TTC549 (cell line): ENCODE measurements at regions not wholly inside any gene's neighbourhood (a gene's known extent, or its start where the extent isn't known, plus 50 kb on each side); places are given as distances from the start of the nearest gene placed in this dataset.

ENCODE experiments used
- FAIRE-seq: peaks from 2 replicates; lab custom pipeline; 2012; peaks lifted over from hg19 to GRCh38; lab: Jason Lieb, UNC

DNA sequence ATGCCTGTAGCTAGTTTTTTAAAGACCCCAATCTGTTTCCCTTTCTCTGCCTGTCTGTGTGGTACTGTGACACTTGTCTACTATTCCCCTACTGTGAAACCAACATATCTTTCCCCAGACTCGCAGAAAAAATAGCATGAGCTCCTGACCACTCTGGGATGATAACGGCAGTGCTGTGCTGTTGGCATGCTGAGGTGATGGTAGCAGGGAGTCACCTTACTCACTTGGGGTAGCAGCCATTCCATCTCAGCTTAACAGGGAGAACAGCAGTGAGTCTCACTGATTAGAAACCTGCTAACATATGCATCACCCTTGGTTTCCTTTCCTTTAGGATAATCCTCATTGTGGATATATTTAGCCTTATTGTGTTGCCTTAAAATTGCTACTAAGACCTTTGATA lies 469.6 kb upstream of the FZD8 start:
- no peak for FAIRE-seq

DNA sequence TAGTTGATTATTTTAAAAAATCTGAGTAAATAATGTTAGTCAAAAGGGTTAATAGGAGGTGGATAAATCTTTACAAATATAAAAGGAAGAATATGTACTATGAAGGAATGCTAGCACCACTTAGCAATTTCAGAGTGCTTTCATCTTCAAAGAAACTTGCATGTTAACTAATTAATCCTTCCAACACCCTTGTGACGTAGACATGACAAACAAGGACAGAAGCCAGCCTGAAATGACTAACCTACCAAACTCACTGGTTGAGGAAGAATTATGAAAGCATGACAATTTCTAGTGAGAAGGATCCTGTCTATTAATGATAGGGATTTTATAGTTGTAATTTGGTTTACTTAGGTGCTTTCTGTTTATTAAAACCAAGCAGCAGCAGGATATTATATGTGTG lies 468.0 kb upstream of the FZD8 start:
- no peak for FAIRE-seq

DNA sequence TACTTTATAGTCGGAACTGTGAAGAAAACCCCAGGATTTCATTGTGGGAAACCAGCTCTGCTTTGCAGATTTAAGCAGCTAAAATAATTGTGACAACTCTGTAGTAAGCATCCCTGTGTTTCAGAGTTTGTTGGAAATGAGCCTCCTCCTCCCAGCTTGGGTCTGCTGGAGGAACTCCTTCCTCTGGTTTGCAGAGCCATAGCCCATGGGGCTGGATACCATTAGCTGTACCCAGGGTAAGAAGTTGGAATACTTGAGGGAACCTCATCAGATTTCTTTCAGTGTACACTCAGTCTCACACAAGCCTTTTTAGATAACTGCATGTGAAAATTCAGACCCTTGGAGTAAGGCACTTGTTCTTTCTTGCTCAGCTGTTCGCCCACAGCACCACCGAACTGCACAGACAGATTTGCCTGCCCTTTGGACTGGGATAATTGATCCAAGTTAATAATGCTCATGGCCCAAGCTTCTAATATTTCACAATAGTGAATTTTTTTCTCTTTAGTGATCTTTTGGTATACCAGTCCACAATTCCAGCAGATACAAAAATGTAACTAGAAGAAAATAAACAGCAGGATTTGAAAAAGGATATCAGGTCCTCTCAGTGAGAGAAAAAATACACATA lies 467.4 kb upstream of the FZD8 start:
- FAIRE-seq = no peak

DNA sequence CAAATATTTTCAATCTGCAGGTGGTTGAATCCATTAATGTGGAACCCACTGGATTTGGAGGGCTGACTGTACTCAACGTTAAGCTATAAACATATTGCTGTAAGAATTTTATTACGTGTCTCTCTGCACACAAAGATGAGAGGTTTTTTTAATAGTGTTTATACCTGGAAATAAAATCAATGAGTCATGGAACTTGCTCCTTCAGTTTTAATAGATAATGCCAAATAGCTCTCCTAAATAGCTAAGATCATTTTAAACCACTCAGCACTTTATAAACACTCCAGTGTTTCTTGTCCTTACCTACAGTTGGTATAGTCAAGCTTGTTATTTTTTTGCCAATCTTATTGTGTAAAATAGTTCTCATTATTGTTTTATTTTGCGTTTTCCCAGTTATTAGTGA lies 455.6 kb upstream of the FZD8 start:
- FAIRE-seq = no peak

DNA sequence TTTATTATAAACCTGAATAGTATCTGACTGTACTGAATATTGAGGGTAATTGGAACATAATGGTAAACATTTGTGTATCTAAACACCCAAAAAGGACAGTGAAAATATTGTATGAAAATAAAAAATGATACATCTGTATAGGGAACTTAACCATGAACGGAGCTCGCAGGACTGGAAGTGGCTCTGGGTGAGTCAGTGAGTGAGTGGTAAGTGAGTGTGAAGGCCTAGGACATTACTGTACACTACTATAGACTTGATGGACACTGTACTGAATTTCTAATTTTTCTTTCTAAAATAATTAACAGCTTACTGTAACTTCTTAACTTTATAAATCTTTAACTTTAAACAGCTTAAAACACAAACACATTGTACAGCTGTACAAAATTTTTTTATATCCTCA lies 454.5 kb upstream of the FZD8 start:
- no peak for FAIRE-seq

DNA sequence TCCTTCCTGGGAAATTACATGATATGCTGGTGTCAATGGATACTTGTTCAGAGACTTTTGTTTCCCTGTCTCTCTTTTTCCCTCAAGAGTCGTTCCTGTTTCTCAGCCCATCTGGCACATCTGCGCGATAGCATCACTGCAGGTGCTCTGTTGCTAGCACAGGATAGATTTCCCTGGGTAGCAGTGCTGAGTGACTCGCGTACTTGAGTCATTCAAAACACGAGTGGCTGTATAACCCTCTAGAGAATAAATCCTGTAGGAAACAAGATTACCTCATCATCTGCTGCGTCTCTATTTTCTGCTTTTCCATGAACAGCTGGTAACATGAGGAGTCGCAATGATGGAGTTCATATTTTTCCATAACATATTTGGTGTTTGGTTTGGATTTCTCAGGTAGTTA lies 452.0 kb upstream of the FZD8 start:
- FAIRE-seq = no peak

DNA sequence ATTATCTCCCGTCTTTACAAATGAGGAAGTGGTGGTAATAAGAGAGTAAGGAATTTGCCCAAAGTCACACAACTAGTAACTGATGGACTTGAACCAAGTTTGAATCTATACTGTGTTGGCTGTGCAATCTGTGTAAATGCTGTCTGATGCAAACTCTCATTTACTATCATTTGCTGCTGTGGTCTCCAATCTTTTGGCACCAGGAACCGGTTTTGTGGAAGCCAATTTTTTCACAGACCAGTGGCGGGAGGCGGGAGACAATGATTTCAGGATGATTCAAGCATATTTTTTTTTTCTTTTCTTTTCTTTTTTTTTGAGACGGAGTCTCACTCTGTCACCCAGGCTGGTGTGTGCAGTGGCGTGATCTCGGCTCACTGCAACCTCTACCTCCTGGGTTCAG lies 450.0 kb upstream of the FZD8 start:
- FAIRE-seq = no peak

DNA sequence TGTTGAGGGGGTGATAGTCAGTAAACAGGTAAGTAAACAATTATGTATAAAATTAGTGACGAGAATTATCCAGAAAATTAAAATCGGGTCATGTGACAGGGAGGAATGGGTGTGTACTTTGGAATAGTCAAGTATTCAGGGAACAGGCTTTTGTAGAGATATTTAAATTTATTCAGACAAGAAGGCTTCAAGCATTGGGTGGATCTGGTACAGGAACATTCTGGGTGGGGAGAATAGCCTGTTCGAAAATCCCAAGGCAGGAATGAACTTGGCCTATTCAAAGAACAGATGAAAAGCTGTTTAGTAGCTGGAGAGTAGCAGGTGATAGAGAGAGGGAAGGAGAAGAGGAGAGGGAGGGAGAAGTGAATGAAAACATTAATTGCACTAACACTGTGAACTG lies 448.9 kb upstream of the FZD8 start:
- no peak for FAIRE-seq

DNA sequence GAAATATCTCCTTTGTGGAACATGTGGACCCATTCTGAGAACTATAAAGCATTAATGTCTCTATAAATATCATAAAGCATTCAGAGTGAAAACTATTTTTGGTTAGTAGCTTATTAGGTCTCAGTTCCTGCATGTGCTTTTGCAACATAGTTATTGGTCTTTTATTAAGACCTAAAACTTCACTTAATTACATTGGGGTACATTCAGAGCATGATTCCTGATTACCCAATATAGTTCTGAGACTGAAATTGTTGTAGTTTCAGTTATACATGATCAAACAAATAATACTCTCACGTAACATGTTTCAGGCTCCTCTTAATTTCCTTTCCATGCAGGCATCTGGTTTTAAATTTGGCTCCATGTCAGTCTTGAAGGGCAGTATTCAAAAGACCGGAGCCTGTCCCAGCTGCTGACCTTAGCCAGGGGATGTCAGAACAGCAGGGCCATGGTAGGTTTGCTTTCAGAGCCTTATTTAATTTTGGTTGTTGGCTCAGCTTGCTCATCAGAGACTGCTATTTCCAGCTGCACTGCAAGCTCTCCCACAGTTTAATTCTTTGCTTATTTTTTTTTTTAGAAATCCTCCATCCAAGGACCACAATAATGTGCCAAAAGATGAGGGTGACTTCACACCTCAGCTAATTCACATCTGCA lies 447.8 kb upstream of the FZD8 start:
- FAIRE-seq = no peak

DNA sequence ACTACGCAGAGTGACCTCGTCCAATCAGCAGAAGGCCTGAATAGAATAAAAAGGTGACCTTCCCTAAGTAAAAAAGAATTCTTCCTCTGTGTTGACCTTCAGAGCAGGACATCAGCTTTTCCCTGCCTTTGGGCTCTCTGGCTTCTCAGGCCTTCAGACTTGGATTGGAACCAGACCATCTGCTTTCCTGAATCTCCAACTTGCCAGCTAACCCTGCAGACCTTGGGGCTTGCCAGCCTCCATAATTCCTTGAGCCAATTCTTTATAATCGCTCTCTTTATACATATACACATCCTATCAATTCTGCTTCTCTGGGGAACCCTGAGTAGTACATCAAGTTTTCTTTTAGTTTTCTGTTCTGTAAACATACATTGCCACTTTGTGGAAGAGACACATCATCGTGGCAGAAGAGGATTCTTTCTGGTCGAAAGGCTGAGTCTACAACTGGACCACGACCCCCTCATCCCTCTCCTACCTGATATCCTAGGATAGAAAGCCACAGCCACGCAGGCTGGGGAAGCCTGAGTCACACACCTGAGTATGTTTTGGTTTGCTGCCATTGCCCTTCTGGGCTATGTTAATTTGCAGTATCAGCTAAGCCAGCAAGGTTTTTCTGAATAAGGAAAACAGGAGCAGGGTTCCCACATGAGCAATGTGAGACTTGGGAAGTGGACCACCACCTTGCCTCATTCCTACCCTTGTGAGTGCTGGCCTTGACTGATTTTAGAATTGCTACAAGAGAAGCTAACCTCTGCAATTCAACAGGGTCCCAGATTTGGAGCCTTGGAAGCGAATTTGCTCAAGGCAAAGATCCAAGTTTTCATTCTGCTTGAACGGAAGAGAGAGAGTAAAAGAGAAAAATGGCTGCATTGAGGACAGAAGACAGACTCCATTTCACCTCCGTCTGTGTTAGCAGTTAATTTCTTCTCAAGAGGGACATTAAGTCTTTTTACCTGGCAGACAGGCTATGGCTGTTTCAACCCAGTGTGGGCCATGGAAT lies 445.2 kb upstream of the FZD8 start:
- FAIRE-seq = no peak

DNA sequence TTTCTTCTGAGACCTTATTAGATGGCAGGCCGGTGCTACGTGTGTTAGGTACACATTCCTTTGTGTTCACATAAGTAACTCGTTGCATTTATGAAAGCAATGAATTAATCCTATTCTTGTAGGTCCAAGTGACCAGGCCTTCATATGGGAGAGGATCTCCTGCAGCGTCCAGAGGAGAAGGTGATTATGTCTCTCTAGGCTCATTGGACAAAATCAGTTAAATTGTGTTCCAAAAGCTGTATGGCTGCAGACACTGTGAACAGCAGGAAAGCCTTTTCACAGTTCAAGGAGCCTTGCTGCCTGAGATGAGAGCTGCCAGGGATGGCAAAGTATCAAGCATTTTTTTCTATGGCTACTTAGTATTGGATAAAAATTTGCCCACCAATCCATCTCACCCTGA lies 433.1 kb upstream of the FZD8 start:
- no peak for FAIRE-seq

DNA sequence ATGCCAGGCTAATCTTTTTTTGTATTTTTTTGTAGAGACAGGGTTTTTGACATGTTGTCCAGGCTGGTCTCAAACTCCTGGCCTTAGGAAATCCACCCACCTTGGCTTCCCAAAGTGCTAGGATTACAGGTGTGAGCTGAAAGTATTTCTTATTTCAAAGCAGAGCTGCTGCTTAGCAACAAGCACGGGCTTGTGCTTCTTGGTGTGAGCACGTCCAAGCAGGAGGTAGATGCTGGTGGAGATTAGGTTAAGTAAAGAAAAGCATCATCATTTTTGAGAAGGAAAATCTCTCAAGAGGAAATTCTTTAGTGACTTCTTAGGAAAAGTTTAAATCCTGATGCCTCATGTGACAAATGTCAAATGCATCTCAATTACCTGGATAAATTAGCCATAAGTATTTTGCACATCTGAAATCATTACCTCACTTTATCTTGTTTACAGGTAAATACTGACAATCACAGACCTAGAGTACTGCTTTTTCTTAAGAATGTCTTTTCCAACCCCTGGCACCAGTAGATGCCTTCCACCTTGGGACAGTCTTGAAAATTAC lies 431.8 kb upstream of the FZD8 start:
- FAIRE-seq = no peak

DNA sequence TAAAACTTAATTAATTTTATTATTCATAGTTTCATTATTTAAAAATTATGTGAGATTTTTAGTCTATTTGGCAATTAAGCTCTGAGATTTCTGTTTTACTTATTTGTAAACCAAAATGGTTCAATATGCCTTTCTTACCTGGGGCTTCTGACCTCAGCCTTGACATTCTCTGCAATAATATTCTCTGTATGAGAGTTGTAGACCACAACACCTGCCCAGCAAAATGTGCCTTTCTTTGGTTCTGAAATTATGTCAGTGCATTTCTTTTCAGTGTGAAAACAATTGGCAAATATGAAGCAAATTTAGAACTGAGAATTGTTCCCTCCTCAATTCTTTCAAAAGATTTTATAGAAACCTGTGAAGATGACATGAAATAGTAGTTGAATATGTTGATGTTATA lies 426.4 kb upstream of the FZD8 start:
- no peak for FAIRE-seq

DNA sequence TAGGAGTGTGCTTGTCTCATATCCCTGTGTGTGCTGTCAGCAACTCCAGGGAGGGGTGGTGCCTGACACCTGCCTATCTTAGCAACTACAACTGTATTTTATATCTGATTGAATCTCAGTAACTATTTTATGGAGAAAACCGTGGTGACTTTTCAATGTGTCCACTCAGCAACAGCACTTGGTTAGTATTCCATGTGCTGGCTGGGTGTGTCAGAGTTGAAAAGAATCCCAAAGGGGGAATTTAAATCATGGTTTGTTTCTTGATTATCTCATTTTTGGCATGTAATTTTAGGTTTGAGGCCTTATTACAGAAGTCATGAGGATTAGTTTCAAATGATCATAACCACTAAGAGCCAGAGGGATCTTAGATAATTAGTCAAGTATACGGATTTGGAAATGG lies 425.7 kb upstream of the FZD8 start:
- FAIRE-seq = no peak

DNA sequence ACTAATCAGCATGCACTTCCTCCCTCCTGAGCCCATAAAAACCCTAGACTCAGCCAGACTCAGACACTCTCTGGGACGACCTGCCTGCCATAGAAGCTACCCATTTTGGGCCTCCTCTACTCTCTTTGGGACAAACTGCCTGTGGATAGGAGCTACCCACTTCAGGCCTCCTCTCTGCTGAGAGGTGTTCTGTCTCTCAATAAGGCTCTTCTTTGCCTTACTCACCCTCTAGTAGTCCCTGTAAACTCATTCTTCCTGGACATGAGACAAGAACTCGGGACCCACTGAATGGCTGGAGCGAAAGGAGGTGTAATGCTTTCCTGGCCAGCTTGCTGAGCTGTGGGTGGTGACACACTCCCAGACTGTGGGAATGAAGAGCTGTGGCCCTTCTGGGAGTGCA lies 424.8 kb upstream of the FZD8 start:
- no peak for FAIRE-seq

DNA sequence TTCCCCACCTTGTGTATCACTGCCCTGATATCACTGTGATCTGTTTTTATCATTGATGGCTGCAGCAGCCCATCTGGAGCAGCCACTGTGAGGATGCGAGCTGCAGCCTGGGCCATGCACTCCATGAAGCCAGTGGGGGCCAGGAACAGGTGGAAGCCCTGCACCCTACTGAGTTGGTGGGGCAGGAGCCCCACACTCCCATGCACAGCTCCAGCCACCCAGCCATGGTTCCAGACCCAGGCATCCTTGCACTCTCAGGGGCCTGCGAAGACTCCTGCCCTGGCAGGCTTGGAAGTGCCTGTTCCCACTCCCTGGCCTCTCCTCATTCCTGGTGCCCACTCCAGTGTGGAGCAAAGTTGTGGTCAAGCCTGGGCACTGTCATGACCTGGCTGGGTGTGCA lies 424.0 kb upstream of the FZD8 start:
- FAIRE-seq = no peak

DNA sequence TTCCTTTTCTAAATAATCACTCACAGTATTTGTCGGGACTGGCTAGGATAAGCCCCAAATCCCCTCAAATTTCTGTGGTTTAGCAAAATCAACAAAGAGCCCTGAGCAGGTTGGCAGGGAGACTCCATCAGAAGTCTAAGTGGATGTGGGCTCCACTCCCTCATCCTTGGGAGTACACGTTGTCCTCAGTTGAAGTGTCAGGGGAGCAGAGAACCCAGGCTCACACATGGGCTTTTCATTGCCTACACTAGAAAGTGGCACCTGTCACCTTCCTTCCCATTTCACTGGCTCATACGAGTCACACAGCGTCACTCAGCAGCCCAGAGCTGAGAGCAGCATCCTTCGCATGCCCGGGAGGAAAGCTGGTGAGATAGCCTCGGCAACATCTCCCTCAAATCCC lies 421.3 kb upstream of the FZD8 start:
- FAIRE-seq = no peak

DNA sequence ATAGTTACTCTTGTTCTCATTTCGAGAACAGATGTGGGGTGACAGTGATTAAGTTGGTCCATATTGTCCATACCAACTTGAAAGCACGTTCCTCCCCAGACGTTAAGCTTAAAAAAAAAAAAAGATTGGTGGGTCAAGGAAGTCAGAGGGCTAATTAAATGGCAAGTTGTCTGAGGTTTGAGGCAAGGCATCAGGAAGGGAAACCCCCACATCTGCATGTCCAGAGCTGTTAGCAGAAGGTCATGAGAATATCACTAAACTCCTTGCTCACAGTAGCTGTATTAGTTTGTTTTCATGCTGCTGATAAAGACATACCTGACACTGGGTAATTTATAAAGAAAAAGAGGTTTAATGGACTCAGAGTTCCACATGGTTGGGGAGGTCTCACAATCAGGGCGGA lies 415.6 kb upstream of the FZD8 start:
- FAIRE-seq = no peak

DNA sequence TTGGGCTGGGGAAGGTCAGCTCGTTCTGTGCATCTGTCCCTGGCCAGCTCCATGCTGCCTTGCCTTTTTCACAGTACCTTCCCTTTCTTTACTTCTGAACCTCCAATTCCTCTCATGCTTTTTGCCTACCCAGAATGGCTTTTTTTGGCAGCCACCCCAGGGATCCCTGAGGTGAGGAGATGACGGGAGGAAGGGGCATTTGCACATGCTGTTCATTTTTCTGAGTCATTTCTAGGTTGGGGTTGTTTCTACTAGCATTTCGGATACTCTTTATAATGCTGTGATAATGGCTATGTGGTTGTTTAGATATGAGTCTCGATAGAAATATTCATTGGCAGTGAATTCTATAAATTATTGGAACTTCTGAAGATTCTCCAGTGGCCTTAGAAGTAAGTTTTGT lies 415.1 kb upstream of the FZD8 start:
- no peak for FAIRE-seq

DNA sequence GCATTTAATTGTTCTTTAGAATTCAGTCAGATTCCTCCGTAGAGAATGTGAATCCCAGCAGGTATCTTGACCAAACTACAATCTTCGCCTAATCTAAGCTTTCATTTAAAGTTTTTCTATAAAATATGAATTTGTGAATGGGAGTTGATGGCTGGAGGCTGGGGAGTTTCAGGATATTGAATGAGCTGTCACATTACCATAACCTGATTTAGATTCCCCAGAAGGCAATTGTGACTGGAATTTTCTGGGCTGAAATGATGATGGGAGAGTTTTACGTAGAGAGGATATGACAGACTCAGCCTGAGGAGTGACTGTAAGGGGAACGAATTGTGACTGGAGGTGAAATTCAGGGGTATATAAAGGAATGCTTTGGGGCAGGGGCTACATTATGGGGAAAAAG lies 411.7 kb upstream of the FZD8 start:
- no peak for FAIRE-seq

DNA sequence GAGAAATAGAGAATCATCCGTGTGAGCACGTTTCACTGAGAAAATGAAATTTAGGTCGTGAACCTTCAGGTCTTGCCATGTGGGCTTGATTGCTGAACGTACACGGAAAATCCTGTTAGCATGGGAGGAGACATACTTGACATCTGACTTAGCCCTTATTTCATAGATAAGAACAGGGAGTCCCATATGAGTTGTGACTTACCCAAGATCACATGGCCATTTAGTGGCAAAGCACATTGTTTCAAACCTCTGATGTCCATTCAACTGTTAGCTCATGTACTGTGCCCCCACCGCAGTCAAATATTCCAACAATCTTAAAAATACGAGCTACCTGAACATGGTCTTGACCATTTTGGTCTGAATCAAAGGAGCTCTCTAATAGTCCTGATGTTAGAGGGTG lies 411.2 kb upstream of the FZD8 start:
- FAIRE-seq = no peak

DNA sequence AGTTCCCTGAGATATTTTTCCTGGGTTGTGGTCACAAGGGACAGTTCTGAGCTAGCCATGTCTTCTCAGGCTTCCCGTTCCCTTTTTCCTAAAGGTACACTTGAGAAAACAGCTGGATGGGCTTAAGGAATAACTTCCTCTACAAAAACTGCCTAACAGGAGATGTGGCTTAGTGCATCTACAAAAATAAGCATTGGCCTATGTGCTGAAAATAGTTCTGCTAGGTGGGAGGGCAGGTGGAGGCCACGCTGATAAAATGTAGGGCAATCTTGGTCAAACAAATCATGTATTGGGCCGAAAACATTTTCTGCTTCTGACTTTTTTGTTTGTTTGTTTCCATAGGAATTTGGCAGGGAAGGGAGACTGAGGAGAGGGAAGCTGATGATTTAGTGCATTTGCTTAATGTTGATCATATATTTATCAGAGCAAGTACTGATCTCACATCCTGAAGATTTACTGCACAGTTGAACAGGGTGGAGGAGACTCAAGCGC lies 409.4 kb upstream of the FZD8 start:
- no peak for FAIRE-seq
